Gastrocnemius medialis (tissue), 4 donors: ENCODE measurements at regions not wholly inside any gene's neighbourhood (a gene's known extent, or its start where the extent isn't known, plus 50 kb on each side); places are given as distances from the start of the nearest gene placed in this dataset.

ENCODE experiments used
- POLR2A ChIP-seq, 2 donors: fragments of 450-650 bp; IDR thresholded peaks; one replicate each; pipeline ENCODE4 v1.6.1; 2017; ENCODE audit warnings: antibody characterized with exemption in 2 of 2, mild to moderate bottlenecking in 2 of 2, moderate library complexity in 2 of 2
- TF ChIP-seq, protein P1 (sequence below), 5 experiments: fragments of 450-650 bp in 3 of 5; fragments of 200-600 bp in 2 of 5; sonication (generic) in 2 of 5; IDR thresholded peaks in 4 of 5; conservative IDR thresholded peaks in 1 of 5; 1 replicate in 4 of 5; 2 replicates in 1 of 5; pipeline ENCODE4 v1.5.1; 2016 to 2019; ENCODE audit warnings: antibody characterized with exemption in 5 of 5, mild to moderate bottlenecking in 3 of 5, moderate library complexity in 3 of 5

DNA sequence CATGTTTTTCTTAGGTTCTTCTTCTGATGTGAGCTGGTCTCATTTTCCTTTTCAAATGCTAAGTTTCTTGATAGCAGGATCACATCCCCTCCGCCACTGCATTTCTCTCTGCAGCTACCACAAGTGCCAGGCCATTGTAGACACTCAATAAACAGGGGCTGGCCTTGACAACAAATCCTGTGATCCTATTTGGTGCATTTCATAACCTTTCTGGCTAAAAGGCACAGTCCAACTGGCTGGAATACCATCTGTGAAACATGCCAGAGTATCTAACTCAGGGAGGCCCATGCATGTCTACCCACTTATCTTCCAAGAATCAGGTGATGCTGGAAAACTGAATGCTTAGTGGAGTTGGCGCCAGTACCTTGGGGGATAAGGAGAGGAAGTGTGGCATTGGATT lies 85.2 kb upstream of the NR2F2 start:
- TF ChIP-seq, protein P1, sequence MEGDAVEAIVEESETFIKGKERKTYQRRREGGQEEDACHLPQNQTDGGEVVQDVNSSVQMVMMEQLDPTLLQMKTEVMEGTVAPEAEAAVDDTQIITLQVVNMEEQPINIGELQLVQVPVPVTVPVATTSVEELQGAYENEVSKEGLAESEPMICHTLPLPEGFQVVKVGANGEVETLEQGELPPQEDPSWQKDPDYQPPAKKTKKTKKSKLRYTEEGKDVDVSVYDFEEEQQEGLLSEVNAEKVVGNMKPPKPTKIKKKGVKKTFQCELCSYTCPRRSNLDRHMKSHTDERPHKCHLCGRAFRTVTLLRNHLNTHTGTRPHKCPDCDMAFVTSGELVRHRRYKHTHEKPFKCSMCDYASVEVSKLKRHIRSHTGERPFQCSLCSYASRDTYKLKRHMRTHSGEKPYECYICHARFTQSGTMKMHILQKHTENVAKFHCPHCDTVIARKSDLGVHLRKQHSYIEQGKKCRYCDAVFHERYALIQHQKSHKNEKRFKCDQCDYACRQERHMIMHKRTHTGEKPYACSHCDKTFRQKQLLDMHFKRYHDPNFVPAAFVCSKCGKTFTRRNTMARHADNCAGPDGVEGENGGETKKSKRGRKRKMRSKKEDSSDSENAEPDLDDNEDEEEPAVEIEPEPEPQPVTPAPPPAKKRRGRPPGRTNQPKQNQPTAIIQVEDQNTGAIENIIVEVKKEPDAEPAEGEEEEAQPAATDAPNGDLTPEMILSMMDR (IDR thresholded peaks at IDR 0.05 in 4 of 5, conservative IDR thresholded peaks at IDR 0.05 in 1 of 5), result no peak
- no peak for TF ChIP-seq POLR2A (IDR thresholded peaks at IDR 0.05)
